ENCODE measurements at regions not wholly inside any gene's neighbourhood (a gene's known extent, or its start where the extent isn't known, plus 50 kb on each side); places are given as distances from the start of the nearest gene placed in this dataset.

DNA sequence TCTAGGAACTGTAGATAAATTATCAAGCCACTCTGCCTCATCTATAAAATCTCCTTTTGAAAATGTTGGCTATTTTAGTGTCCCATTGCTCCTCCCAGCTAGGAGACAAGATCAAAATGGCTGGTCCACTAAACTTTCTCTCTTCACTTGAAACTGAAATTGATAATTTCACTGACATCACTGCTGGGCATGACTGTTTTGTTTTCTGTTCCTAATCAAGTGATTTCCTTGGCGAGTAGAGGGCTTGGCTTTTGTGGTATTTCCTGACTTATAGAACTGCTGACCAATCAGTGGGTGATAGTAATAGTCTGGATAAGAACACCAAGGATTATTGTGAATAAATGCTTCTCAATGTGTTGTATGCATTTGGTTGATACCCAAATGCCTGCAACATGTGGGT, 2152.9 kb downstream of the ARAP2 start:
- POLR2A ChIA-PET: no interaction called here
- Histone ChIP-seq H3K9ac (ENCODE audit: low read length) (no peak overlapping the region), H3K79me2 (ENCODE audit: insufficient read depth, low read length) (no peaks in the 10 kb centered on the region), H4K20me1 (ENCODE audit: insufficient read depth) (no peaks in the 10 kb centered on the region), H3K27me3 (ENCODE audit: insufficient read depth, low read length) (no peaks in the 10 kb centered on the region), H3K4me1 (ENCODE audit: control insufficient read depth in 1 of 2, insufficient read depth in 2 of 2, low read length in 2 of 2) (no peaks in the 10 kb centered on the region), H3K4me3 (replicated peaks in 1 of 2; ENCODE audit: low read depth in 1 of 2, low read length in 2 of 2) (no peak overlapping the region), H3K36me3 (ENCODE audit: control insufficient read depth in 1 of 2, insufficient read depth in 2 of 2, low read length in 2 of 2) (no peaks in the 10 kb centered on the region), H3K4me2 (ENCODE audit: low read length) (no peak overlapping the region), H3K9me3 (ENCODE audit: control insufficient read depth in 1 of 2, insufficient read depth in 1 of 2, low read depth in 1 of 2, low read length in 2 of 2) (no peaks in the 10 kb centered on the region), H3K9me2 (ENCODE audit: insufficient read depth) (no peaks in the 10 kb centered on the region), H3K27ac (ENCODE audit: low read depth, low read length) (no peak overlapping the region), H2AFZ (ENCODE audit: low read depth, low read length, poor library complexity, severe bottlenecking) (no peak overlapping the region)
- intact Hi-C loops (cut with micrococcal nuclease): no loop called here
- ATAC-seq (no peak), DNase-seq (ENCODE audit: low read depth, low spot score) (no peak)
- CTCF ChIA-PET: no interaction called here
- no TSS peak for BruUV-seq (replicated peaks)
- TF ChIP-seq ZNF274 (IDR thresholded peaks at IDR 0.05; ENCODE audit: low read depth, low read length) (no peak), POLR2A (IDR thresholded peaks at IDR 0.05; ENCODE audit: borderline replicate concordance, extremely low read depth, insufficient read depth, insufficient read length) (no peak), EGR1 (IDR thresholded peaks at IDR 0.05; ENCODE audit: low read depth) (no peak)
- TF ChIP-seq, protein P1, sequence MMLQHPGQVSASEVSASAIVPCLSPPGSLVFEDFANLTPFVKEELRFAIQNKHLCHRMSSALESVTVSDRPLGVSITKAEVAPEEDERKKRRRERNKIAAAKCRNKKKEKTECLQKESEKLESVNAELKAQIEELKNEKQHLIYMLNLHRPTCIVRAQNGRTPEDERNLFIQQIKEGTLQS (IDR thresholded peaks at IDR 0.05): no peak
- RAD21 ChIA-PET (ENCODE audit: low non-redundant PET in 1 of 2, low total read pairs in 2 of 2, uncharacterized antibody in 2 of 2, unreplicated experiment in 2 of 2): no interaction called here

DNA sequence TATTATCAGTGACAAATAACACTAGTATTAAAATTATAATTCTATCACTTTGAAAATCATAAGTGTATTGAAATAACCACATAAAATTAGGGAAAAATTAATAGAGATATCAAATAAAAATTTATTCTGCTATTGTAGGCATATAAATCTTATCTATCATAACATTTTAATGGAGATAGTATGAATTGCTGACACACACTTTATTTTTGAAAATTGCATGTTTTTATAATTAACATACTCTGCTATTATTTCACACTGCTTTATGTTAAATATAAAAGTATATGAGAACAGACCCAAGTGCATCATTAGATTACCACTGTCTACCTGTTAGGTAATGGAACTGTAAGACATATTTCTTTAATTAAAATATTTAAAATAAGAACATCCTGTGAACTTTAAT, 2150.2 kb downstream of the ARAP2 start:
- no peak overlapping the region for H3K4me3 ChIP-seq (replicated peaks in 1 of 2; ENCODE audit: low read depth in 1 of 2, low read length in 2 of 2)
- no peak overlapping the region for H2AFZ ChIP-seq (ENCODE audit: low read depth, low read length, poor library complexity, severe bottlenecking)
- intact Hi-C loops (cut with micrococcal nuclease): no loop called here
- no peak for DNase-seq (ENCODE audit: low read depth, low spot score)
- H3K36me3 ChIP-seq (ENCODE audit: control insufficient read depth in 1 of 2, insufficient read depth in 2 of 2, low read length in 2 of 2): no peaks in the 10 kb centered on the region
- H4K20me1 ChIP-seq (ENCODE audit: insufficient read depth): no peaks in the 10 kb centered on the region
- H3K27ac ChIP-seq (ENCODE audit: low read depth, low read length): no peak overlapping the region
- CTCF ChIA-PET: no interaction called here
- no peaks in the 10 kb centered on the region for H3K9me2 ChIP-seq (ENCODE audit: insufficient read depth)
- BruUV-seq (replicated peaks): no TSS peak
- H3K79me2 ChIP-seq (ENCODE audit: insufficient read depth, low read length): no peaks in the 10 kb centered on the region
- H3K4me1 ChIP-seq (ENCODE audit: control insufficient read depth in 1 of 2, insufficient read depth in 2 of 2, low read length in 2 of 2): no peaks in the 10 kb centered on the region
- RAD21 ChIA-PET (ENCODE audit: low non-redundant PET in 1 of 2, low total read pairs in 2 of 2, uncharacterized antibody in 2 of 2, unreplicated experiment in 2 of 2): no interaction called here
- H3K4me2 ChIP-seq (ENCODE audit: low read length): no peak overlapping the region
- no peak overlapping the region for H3K9ac ChIP-seq (ENCODE audit: low read length)
- POLR2A ChIA-PET: no interaction called here
- ATAC-seq: no peak
- H3K9me3 ChIP-seq (ENCODE audit: control insufficient read depth in 1 of 2, insufficient read depth in 1 of 2, low read depth in 1 of 2, low read length in 2 of 2): no peaks in the 10 kb centered on the region
- H3K27me3 ChIP-seq (ENCODE audit: insufficient read depth, low read length): no peaks in the 10 kb centered on the region
- TF ChIP-seq, protein P2, sequence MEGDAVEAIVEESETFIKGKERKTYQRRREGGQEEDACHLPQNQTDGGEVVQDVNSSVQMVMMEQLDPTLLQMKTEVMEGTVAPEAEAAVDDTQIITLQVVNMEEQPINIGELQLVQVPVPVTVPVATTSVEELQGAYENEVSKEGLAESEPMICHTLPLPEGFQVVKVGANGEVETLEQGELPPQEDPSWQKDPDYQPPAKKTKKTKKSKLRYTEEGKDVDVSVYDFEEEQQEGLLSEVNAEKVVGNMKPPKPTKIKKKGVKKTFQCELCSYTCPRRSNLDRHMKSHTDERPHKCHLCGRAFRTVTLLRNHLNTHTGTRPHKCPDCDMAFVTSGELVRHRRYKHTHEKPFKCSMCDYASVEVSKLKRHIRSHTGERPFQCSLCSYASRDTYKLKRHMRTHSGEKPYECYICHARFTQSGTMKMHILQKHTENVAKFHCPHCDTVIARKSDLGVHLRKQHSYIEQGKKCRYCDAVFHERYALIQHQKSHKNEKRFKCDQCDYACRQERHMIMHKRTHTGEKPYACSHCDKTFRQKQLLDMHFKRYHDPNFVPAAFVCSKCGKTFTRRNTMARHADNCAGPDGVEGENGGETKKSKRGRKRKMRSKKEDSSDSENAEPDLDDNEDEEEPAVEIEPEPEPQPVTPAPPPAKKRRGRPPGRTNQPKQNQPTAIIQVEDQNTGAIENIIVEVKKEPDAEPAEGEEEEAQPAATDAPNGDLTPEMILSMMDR (IDR thresholded peaks at IDR 0.05 in 2 of 3, conservative IDR thresholded peaks at IDR 0.05 in 1 of 3; ENCODE audit: borderline replicate concordance in 1 of 3, insufficient read depth in 1 of 3, low read depth in 2 of 3, low read length in 2 of 3): no peak
- TF ChIP-seq ZFX (IDR thresholded peaks at IDR 0.05) (no peak), TCF7L2 (IDR thresholded peaks at IDR 0.05; ENCODE audit: borderline replicate concordance, extremely low read depth, insufficient read depth, insufficient read length) (no peak), CEBPB (IDR thresholded peaks at IDR 0.05; ENCODE audit: low read depth) (no peak), RAD21 (IDR thresholded peaks at IDR 0.05; ENCODE audit: low read depth) (no peak), YY1 (IDR thresholded peaks at IDR 0.05; ENCODE audit: extremely low read depth, insufficient replicate concordance, low read depth, low read length) (no peak), SIN3A (IDR thresholded peaks at IDR 0.05; ENCODE audit: low read depth) (no peak), POLR2A (IDR thresholded peaks at IDR 0.05; ENCODE audit: borderline replicate concordance, extremely low read depth, insufficient read depth, insufficient read length) (no peak), EZH2 (IDR thresholded peaks at IDR 0.05) (no peak), EZH2phosphoT487 (IDR thresholded peaks at IDR 0.05; ENCODE audit: borderline replicate concordance) (no peak), POLR2AphosphoS5 (IDR thresholded peaks at IDR 0.05; ENCODE audit: low read depth, low read length) (no peak), JUND (IDR thresholded peaks at IDR 0.05) (no peak), SRF (IDR thresholded peaks at IDR 0.05; ENCODE audit: low read depth) (no peak)
- TF ChIP-seq, protein P3, sequence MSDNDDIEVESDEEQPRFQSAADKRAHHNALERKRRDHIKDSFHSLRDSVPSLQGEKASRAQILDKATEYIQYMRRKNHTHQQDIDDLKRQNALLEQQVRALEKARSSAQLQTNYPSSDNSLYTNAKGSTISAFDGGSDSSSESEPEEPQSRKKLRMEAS (IDR thresholded peaks at IDR 0.05): no peak

Data from HCT116 (cell line).